ENCODE measurements at regions not wholly inside any gene's neighbourhood (a gene's known extent, or its start where the extent isn't known, plus 50 kb on each side); places are given as distances from the start of the nearest gene placed in this dataset.

DNA sequence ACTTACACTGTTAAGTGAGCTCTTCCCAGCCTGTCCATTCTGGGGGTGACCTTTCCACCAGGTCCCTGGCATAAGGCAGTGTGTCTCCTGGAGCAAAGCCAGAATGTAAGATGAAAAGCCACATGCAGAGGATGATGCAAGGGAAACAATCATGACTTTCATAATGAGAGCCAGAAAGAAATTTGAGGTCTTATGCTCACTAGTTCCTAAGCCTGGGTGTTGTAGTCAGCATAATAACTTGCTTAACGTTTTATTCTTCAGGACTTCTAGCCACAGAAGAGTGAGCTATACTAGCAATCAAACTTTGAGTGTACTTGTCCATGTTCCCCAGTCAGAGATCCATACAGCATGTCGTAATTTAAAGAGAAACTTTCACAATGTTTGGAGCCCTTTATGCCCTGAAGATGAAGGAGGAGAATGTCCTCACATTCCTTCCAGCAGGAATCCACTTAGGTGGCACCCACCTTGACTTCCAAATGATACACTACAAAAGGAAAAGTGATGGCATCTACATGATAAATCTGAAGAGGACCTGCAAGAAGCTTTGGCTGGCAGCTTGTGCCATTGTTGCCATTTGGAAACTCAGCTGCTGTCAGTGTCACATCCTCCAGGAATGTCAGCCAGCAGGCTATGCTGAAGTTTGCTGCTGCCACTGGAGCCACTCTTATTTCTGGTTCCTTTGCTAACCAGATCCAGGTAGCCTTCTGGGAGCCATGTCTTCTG, 60.5 kb upstream of the FOXD3 start:
- DNase-seq (ENCODE audit: low spot score) = no peak
- Mint-ChIP-seq H3K4me3 (no peak overlapping the region), H3K9me3 (no peaks in the 10 kb centered on the region), H3K4me1 (peaks cover 7% of the 10 kb centered on the region), H3K36me3 (ENCODE audit: low read depth) (no peaks in the 10 kb centered on the region), H3K27me3 (ENCODE audit: insufficient read depth, low read depth, poor library complexity) (peaks cover 4% of the 10 kb centered on the region), H3K27ac (no peak overlapping the region)
- H3K27ac ChIP-seq (ENCODE audit: low read depth) = no peak overlapping the region
- TF ChIP-seq, protein P1, sequence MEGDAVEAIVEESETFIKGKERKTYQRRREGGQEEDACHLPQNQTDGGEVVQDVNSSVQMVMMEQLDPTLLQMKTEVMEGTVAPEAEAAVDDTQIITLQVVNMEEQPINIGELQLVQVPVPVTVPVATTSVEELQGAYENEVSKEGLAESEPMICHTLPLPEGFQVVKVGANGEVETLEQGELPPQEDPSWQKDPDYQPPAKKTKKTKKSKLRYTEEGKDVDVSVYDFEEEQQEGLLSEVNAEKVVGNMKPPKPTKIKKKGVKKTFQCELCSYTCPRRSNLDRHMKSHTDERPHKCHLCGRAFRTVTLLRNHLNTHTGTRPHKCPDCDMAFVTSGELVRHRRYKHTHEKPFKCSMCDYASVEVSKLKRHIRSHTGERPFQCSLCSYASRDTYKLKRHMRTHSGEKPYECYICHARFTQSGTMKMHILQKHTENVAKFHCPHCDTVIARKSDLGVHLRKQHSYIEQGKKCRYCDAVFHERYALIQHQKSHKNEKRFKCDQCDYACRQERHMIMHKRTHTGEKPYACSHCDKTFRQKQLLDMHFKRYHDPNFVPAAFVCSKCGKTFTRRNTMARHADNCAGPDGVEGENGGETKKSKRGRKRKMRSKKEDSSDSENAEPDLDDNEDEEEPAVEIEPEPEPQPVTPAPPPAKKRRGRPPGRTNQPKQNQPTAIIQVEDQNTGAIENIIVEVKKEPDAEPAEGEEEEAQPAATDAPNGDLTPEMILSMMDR (conservative IDR thresholded peaks at IDR 0.05; ENCODE audit: low read depth in 2 of 2) = no peak
- TF ChIP-seq ZNF114 (CRISPR knock-in tag; IDR thresholded peaks at IDR 0.05) (no peak), POLR2AphosphoS5 (IDR thresholded peaks at IDR 0.05; ENCODE audit: low read depth) (no peak), ETS1 (IDR thresholded peaks at IDR 0.05) (no peak), STAT1 (IDR thresholded peaks at IDR 0.05; ENCODE audit: unreplicated experiment) (no peak), NANOG (IDR thresholded peaks at IDR 0.05; ENCODE audit: borderline replicate concordance) (no peak), CREB1 (CRISPR knock-in tag; IDR thresholded peaks at IDR 0.05; ENCODE audit: low read depth) (no peak), JUNB (IDR thresholded peaks at IDR 0.05; ENCODE audit: unreplicated experiment) (no peak), EZH2phosphoT487 (IDR thresholded peaks at IDR 0.05; ENCODE audit: unreplicated experiment) (no peak), EZH2 (IDR thresholded peaks at IDR 0.05; ENCODE audit: low read depth, unreplicated experiment) (no peak), ZNF331 (CRISPR knock-in tag; IDR thresholded peaks at IDR 0.05; ENCODE audit: low read depth) (no peak)
- TF ChIP-seq, protein P2, sequence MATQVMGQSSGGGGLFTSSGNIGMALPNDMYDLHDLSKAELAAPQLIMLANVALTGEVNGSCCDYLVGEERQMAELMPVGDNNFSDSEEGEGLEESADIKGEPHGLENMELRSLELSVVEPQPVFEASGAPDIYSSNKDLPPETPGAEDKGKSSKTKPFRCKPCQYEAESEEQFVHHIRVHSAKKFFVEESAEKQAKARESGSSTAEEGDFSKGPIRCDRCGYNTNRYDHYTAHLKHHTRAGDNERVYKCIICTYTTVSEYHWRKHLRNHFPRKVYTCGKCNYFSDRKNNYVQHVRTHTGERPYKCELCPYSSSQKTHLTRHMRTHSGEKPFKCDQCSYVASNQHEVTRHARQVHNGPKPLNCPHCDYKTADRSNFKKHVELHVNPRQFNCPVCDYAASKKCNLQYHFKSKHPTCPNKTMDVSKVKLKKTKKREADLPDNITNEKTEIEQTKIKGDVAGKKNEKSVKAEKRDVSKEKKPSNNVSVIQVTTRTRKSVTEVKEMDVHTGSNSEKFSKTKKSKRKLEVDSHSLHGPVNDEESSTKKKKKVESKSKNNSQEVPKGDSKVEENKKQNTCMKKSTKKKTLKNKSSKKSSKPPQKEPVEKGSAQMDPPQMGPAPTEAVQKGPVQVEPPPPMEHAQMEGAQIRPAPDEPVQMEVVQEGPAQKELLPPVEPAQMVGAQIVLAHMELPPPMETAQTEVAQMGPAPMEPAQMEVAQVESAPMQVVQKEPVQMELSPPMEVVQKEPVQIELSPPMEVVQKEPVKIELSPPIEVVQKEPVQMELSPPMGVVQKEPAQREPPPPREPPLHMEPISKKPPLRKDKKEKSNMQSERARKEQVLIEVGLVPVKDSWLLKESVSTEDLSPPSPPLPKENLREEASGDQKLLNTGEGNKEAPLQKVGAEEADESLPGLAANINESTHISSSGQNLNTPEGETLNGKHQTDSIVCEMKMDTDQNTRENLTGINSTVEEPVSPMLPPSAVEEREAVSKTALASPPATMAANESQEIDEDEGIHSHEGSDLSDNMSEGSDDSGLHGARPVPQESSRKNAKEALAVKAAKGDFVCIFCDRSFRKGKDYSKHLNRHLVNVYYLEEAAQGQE (IDR thresholded peaks at IDR 0.05; ENCODE audit: unreplicated experiment) = no peak
- TF ChIP-seq, protein P3, sequence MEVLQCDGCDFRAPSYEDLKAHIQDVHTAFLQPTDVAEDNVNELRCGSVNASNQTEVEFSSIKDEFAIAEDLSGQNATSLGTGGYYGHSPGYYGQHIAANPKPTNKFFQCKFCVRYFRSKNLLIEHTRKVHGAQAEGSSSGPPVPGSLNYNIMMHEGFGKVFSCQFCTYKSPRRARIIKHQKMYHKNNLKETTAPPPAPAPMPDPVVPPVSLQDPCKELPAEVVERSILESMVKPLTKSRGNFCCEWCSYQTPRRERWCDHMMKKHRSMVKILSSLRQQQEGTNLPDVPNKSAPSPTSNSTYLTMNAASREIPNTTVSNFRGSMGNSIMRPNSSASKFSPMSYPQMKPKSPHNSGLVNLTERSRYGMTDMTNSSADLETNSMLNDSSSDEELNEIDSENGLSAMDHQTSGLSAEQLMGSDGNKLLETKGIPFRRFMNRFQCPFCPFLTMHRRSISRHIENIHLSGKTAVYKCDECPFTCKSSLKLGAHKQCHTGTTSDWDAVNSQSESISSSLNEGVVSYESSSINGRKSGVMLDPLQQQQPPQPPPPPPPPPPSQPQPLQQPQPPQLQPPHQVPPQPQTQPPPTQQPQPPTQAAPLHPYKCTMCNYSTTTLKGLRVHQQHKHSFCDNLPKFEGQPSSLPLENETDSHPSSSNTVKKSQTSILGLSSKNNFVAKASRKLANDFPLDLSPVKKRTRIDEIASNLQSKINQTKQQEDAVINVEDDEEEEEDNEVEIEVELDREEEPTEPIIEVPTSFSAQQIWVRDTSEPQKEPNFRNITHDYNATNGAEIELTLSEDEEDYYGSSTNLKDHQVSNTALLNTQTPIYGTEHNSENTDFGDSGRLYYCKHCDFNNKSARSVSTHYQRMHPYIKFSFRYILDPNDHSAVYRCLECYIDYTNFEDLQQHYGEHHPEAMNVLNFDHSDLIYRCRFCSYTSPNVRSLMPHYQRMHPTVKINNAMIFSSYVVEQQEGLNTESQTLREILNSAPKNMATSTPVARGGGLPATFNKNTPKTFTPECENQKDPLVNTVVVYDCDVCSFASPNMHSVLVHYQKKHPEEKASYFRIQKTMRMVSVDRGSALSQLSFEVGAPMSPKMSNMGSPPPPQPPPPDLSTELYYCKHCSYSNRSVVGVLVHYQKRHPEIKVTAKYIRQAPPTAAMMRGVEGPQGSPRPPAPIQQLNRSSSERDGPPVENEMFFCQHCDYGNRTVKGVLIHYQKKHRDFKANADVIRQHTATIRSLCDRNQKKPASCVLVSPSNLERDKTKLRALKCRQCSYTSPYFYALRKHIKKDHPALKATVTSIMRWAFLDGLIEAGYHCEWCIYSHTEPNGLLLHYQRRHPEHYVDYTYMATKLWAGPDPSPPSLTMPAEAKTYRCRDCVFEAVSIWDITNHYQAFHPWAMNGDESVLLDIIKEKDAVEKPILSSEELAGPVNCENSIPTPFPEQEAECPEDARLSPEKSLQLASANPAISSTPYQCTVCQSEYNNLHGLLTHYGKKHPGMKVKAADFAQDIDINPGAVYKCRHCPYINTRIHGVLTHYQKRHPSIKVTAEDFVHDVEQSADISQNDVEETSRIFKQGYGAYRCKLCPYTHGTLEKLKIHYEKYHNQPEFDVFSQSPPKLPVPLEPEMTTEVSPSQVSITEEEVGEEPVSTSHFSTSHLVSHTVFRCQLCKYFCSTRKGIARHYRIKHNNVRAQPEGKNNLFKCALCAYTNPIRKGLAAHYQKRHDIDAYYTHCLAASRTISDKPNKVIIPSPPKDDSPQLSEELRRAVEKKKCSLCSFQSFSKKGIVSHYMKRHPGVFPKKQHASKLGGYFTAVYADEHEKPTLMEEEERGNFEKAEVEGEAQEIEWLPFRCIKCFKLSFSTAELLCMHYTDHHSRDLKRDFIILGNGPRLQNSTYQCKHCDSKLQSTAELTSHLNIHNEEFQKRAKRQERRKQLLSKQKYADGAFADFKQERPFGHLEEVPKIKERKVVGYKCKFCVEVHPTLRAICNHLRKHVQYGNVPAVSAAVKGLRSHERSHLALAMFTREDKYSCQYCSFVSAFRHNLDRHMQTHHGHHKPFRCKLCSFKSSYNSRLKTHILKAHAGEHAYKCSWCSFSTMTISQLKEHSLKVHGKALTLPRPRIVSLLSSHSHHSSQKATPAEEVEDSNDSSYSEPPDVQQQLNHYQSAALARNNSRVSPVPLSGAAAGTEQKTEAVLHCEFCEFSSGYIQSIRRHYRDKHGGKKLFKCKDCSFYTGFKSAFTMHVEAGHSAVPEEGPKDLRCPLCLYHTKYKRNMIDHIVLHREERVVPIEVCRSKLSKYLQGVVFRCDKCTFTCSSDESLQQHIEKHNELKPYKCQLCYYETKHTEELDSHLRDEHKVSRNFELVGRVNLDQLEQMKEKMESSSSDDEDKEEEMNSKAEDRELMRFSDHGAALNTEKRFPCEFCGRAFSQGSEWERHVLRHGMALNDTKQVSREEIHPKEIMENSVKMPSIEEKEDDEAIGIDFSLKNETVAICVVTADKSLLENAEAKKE (CRISPR knock-in tag; IDR thresholded peaks at IDR 0.05) = no peak
- H3K9me2 ChIP-seq (ENCODE audit: insufficient read depth) = peaks cover 12% of the 10 kb centered on the region
- no peaks in the 10 kb centered on the region for H3K36me3 ChIP-seq (ENCODE audit: insufficient read depth)
- ATAC-seq = no peak
- H2AFZ ChIP-seq = peak overlapping the region; percentile 85
- H4K20me1 ChIP-seq (replicated peaks; ENCODE audit: insufficient read depth) = no peaks in the 10 kb centered on the region
- no peak overlapping the region for H3K4me3 ChIP-seq
- no peak overlapping the region for H3K4me2 ChIP-seq
- H3F3A ChIP-seq (replicated peaks; ENCODE audit: low read depth) = no peaks in the 10 kb centered on the region
- no peaks in the 10 kb centered on the region for H3K27me3 ChIP-seq (ENCODE audit: insufficient read depth)
- H3K79me2 ChIP-seq (replicated peaks; ENCODE audit: insufficient read depth) = no peaks in the 10 kb centered on the region
- H3K4me1 ChIP-seq (ENCODE audit: insufficient read depth) = peaks cover 7% of the 10 kb centered on the region; the same call in 1 of the 2 replicates
